ENCODE measurements at regions not wholly inside any gene's neighbourhood (a gene's known extent, or its start where the extent isn't known, plus 50 kb on each side); places are given as distances from the start of the nearest gene placed in this dataset.

DNA sequence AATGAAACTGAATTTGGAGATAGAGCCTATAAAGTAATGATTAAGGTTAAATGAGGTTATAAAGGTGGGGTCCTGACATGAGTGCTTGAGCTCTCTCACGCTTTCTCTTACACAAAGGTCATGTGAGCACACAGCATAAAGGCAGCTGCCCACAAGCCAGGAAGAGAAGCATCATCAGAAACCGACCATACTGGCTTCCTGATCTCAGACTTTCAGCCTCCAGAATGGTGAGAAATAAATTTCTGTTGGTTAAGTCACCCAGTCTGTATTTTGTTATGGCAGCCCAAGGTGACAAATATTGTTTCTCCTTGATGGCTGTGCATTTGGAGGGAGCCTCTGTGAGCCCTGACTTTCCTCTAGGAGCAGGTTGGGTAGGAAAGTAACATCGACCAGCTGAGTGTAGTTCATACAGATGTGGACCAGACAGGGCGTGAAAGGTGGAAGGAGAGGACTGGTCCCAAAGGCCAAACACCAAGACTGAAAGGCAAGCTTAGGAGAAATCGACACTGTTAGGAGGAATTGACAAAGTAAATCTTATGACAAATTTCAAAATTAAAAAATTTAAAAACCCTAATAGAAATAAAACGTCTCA, 97.6 kb upstream of the SLC38A2 start:
- H3K4me3 ChIP-seq (replicated peaks; ENCODE audit: low read depth, low read length): no peak overlapping the region
- no peak for DNase-seq (ENCODE audit: extremely low read depth, low read depth)
- TF ChIP-seq, protein P1, sequence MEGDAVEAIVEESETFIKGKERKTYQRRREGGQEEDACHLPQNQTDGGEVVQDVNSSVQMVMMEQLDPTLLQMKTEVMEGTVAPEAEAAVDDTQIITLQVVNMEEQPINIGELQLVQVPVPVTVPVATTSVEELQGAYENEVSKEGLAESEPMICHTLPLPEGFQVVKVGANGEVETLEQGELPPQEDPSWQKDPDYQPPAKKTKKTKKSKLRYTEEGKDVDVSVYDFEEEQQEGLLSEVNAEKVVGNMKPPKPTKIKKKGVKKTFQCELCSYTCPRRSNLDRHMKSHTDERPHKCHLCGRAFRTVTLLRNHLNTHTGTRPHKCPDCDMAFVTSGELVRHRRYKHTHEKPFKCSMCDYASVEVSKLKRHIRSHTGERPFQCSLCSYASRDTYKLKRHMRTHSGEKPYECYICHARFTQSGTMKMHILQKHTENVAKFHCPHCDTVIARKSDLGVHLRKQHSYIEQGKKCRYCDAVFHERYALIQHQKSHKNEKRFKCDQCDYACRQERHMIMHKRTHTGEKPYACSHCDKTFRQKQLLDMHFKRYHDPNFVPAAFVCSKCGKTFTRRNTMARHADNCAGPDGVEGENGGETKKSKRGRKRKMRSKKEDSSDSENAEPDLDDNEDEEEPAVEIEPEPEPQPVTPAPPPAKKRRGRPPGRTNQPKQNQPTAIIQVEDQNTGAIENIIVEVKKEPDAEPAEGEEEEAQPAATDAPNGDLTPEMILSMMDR (IDR thresholded peaks at IDR 0.05; ENCODE audit: low read depth, low read length, missing control alignments): no peak

DNA sequence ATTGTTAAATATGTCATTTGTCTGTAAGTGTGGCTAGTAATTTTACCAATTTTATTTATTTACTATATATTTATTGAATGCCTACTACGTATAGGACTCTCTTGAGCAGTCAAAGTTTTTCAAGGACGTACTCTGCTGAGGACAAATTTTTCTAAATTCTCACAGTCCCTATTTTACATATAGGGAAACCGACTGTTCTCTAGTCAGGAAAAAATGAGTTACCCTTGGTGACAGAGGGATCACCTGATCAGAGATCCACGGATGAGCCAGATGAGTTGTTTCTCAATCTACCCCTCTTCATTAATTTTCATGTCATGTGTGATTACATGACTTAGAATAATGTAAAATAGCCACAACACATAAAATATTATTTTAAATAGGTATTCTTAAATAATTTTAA, 96.2 kb upstream of the SLC38A2 start:
- H3K4me3 ChIP-seq (replicated peaks; ENCODE audit: low read depth, low read length): no peak overlapping the region
- TF ChIP-seq, protein P1 (IDR thresholded peaks at IDR 0.05; ENCODE audit: low read depth, low read length, missing control alignments): no peak
- DNase-seq (ENCODE audit: extremely low read depth, low read depth): no peak

DNA sequence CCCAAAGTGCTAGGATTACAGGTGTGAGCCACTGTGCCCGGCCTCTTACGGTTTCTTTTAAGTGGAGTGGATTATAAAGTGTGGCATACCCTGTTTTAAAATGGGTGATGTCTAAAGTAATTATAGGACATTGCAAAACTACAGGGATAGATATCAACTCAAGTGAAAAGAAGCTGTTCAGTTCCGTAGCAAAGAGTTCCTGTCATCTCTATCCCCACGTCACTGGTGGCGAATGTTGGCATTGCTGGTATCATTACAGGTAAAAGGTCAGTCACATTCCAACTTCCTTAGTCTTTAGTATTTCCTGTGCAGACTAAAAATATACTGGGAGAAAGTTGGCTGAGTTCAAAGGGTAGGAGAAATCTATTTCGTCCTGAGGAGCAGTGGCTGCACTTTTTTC, 95.6 kb upstream of the SLC38A2 start:
- no peak for DNase-seq (ENCODE audit: extremely low read depth, low read depth)
- TF ChIP-seq, protein P1 (IDR thresholded peaks at IDR 0.05; ENCODE audit: low read depth, low read length, missing control alignments): no peak
- H3K4me3 ChIP-seq (replicated peaks; ENCODE audit: low read depth, low read length): no peak overlapping the region

DNA sequence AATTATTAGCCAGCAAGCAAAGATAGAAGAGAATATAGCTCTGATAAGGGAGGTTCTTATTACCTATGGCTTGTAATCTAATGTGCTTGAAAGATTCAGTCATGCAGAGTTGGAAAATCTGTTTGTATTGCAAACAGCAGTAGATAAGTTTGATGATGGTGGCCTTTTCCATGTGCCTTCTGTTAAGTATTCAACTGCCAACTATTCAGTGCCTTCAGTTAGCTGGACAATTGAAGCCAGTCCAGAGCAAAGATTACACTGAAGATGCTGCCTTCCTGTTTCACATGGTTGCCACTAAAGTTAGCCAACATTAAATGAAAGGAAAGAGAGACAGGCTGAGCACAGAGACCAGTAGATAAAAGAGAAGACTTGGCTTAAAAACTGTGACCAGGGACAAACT, 92.7 kb upstream of the SLC38A2 start:
- no peak overlapping the region for H3K4me3 ChIP-seq (replicated peaks; ENCODE audit: low read depth, low read length)
- no peak for DNase-seq (ENCODE audit: extremely low read depth, low read depth)
- TF ChIP-seq, protein P1 (IDR thresholded peaks at IDR 0.05; ENCODE audit: low read depth, low read length, missing control alignments): no peak

DNA sequence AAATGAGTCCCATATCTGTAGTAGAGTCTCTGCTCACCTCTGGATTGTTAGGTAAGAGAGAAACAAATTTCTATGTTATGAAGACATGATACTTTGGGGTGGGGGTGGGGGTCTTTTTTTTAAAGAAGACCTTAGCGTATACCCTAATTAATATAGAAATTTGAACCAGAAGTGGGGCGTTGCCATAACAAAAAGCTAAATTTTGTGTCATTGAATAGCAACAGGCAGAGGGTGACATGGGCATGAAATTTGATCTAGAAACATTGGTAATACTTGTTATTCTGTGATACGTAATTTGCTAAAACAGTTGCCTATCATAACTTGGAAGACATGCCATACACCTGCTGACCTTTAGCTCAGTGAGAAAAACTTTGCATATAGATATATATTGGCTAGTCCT, 92.3 kb upstream of the SLC38A2 start:
- TF ChIP-seq, protein P1 (IDR thresholded peaks at IDR 0.05; ENCODE audit: low read depth, low read length, missing control alignments): no peak
- no peak for DNase-seq (ENCODE audit: extremely low read depth, low read depth)
- H3K4me3 ChIP-seq (replicated peaks; ENCODE audit: low read depth, low read length): no peak overlapping the region

DNA sequence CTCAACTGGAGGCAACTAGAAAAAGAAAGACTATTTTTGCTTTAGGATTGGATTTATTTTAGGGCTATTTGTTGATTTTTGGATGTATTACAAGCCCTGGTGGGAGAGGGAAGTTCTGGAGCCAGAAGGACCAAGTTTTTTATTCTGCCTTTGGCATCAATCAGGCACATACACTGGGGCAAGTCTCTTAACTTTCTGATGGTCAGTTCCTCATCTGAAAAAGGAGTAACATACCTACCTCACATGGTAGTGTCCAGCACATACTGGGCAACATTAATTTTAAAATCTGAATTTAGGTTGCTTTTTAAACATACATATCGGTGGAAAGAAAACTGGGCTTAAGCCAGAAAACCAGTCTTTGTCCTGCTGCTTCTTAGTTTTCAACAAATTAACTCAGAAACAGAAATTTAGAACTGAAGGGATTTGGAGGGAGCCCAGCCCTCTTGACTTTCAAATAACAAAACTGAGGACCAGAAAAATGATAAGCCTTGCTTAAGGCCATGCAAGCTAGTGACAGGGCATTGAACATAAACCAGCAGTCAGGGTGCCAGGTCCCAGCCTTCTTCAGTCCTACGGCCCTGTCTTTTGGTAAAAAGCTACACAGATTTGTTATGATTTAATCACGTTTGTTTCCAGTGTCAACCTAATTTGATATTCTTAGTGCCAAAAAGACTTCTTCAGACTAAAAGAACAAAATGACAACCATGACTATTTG, 90.2 kb upstream of the SLC38A2 start:
- DNase-seq (ENCODE audit: extremely low read depth, low read depth): no peak
- TF ChIP-seq, protein P1 (IDR thresholded peaks at IDR 0.05; ENCODE audit: low read depth, low read length, missing control alignments): no peak
- H3K4me3 ChIP-seq (replicated peaks; ENCODE audit: low read depth, low read length): no peak overlapping the region

Data from HFF-Myc (cell line).